NCI-H446 treated with DMSO at 0.1 percent for 48 hours (cell line): ENCODE measurements at regions not wholly inside any gene's neighbourhood (a gene's known extent, or its start where the extent isn't known, plus 50 kb on each side); places are given as distances from the start of the nearest gene placed in this dataset.

Experiments used
- DNase-seq: peaks from one replicate; lab custom pipeline; 2025; lab: John Stamatoyannopoulos, UW

- no peak for DNase-seq
Measured at GRCh38 chr2:162964513-162964912, 125.9 kb upstream of the KCNH7 start.

- DNase-seq, result no peak
Measured at GRCh38 chr2:162963156-162963555, 124.6 kb upstream of the KCNH7 start.

GRCh38 chr2:162945785-162946184 lies 107.2 kb upstream of the KCNH7 start:
- DNase-seq, result no peak

GRCh38 chr2:162938387-162938786 lies 99.8 kb upstream of the KCNH7 start:
- no peak for DNase-seq

GRCh38 chr2:162934191-162934590 lies 95.6 kb upstream of the KCNH7 start:
- no peak for DNase-seq

GRCh38 chr2:162932416-162932815 lies 93.8 kb upstream of the KCNH7 start:
- no peak for DNase-seq

GRCh38 chr2:162929571-162929970 lies 91.0 kb upstream of the KCNH7 start:
- DNase-seq, result no peak

- no peak for DNase-seq
Measured at GRCh38 chr2:162928356-162928755, 89.8 kb upstream of the KCNH7 start.

GRCh38 chr2:162926907-162927306 lies 88.3 kb upstream of the KCNH7 start:
- DNase-seq, result no peak

- no peak for DNase-seq
Measured at GRCh38 chr2:162926501-162926900, 87.9 kb upstream of the KCNH7 start.

- DNase-seq, result no peak
Measured at GRCh38 chr2:162925595-162925994, 87.0 kb upstream of the KCNH7 start.

GRCh38 chr2:162919111-162919510 lies 80.5 kb upstream of the KCNH7 start:
- DNase-seq, result no peak

- DNase-seq, result no peak
Measured at GRCh38 chr2:162917626-162918025, 79.1 kb upstream of the KCNH7 start.

GRCh38 chr2:162916286-162916801 lies 77.8 kb upstream of the KCNH7 start:
- no peak for DNase-seq

GRCh38 chr2:162915858-162916257 lies 77.3 kb upstream of the KCNH7 start:
- DNase-seq, result no peak

- no peak for DNase-seq
Measured at GRCh38 chr2:162914161-162914560, 75.6 kb upstream of the KCNH7 start.

GRCh38 chr2:162912787-162913186 lies 74.2 kb upstream of the KCNH7 start:
- no peak for DNase-seq

GRCh38 chr2:162908567-162908966 lies 70.0 kb upstream of the KCNH7 start:
- no peak for DNase-seq

GRCh38 chr2:162890690-162891311 lies 52.2 kb upstream of the KCNH7 start:
- peak; percentile 59 for DNase-seq

- no peak for DNase-seq
Measured at GRCh38 chr2:162888652-162889051, 50.1 kb upstream of the KCNH7 start.
